Activated gamma-delta T cell (primary cell): ENCODE measurements at regions not wholly inside any gene's neighbourhood (a gene's known extent, or its start where the extent isn't known, plus 50 kb on each side); places are given as distances from the start of the nearest gene placed in this dataset.
"Not testable (repeated sequence)": the region's sequence is repeated elsewhere in the genome, so short reads cannot be mapped to it uniquely, and the experiment has no call there.

Source experiments
- DNase-seq: peaks from one replicate; lab custom pipeline; 2025; lab: John Stamatoyannopoulos, UW

GRCh38 chr18:2223849-2224248 is 347.5 kb downstream of the METTL4 start:
- no peak for DNase-seq

- DNase-seq, result no peak
Measured at GRCh38 chr18:2236232-2236631, 335.1 kb downstream of the METTL4 start.

GRCh38 chr18:2237706-2238105 is 333.6 kb downstream of the METTL4 start:
- no peak for DNase-seq

- DNase-seq, result no peak
Measured at GRCh38 chr18:2240311-2240705, 331.0 kb downstream of the METTL4 start.

- no peak for DNase-seq
Measured at GRCh38 chr18:2244641-2245040, 326.7 kb downstream of the METTL4 start.

- not testable (repeated sequence) for DNase-seq
Measured at GRCh38 chr18:2247101-2247500, 324.2 kb downstream of the METTL4 start.

- no peak for DNase-seq
Measured at GRCh38 chr18:2254977-2255376, 316.3 kb downstream of the METTL4 start.

- DNase-seq, result no peak
Measured at GRCh38 chr18:2256577-2256976, 314.7 kb downstream of the METTL4 start.

GRCh38 chr18:2258954-2259353 is 312.4 kb downstream of the METTL4 start:
- DNase-seq, result no peak

- no peak for DNase-seq
Measured at GRCh38 chr18:2263303-2263890, 307.9 kb downstream of the METTL4 start.

GRCh38 chr18:2274613-2275012 is 296.7 kb downstream of the METTL4 start:
- DNase-seq, result no peak

GRCh38 chr18:2281086-2281485 is 290.2 kb downstream of the METTL4 start:
- no peak for DNase-seq

GRCh38 chr18:2281523-2282199 is 289.6 kb downstream of the METTL4 start:
- DNase-seq, result no peak

- no peak for DNase-seq
Measured at GRCh38 chr18:2293109-2293839, 278.0 kb downstream of the METTL4 start.

GRCh38 chr18:2301316-2301715 is 270.0 kb downstream of the METTL4 start:
- DNase-seq, result no peak

GRCh38 chr18:2302012-2302411 is 269.3 kb downstream of the METTL4 start:
- no peak for DNase-seq

- no peak for DNase-seq
Measured at GRCh38 chr18:2302628-2303516, 268.4 kb downstream of the METTL4 start.

GRCh38 chr18:2303517-2304238 is 267.6 kb downstream of the METTL4 start:
- no peak for DNase-seq

- DNase-seq, result no peak
Measured at GRCh38 chr18:2304378-2305175, 266.7 kb downstream of the METTL4 start.

GRCh38 chr18:2306606-2307005 is 264.7 kb downstream of the METTL4 start:
- no peak for DNase-seq

GRCh38 chr18:2310886-2311285 is 260.4 kb downstream of the METTL4 start:
- no peak for DNase-seq
